DLD1 (cell line): ENCODE measurements at regions not wholly inside any gene's neighbourhood (a gene's known extent, or its start where the extent isn't known, plus 50 kb on each side); places are given as distances from the start of the nearest gene placed in this dataset.

Experiments
- in situ Hi-C: cut with HindIII; loops from 2 replicates; pipeline ENCODE4 v1.10.0; 2017; ENCODE audit warnings: low sequenced_read_pairs

DNA sequence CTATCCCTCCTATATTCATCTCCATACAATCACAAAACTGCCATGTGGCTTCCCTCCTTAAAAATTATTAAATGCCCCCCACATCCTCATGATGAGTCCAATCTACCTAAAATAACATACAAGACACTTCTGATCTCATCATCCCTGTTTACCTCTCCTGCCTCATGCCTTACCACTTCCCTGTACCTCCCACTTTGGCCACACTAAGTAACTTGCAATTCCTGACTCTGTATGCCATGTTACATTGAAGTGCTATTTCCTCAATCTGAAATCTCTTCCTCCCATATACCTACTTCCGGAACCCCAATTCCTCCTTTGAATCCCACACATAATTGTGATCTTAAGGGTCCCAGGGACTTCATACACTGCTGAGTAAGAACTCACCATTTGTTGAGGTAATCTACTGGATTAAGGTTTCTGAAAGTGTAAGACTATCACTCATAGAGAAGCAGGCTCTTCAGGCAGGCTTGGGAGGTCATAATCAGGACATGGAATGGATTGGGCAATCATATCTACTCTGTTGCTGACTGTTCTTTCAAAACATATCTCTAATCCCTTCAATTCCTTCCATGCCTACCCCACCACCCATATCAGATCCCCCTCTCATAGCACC lies 117.6 kb upstream of the PLEKHG7 start:
- in situ Hi-C loops, result no loop called here

DNA sequence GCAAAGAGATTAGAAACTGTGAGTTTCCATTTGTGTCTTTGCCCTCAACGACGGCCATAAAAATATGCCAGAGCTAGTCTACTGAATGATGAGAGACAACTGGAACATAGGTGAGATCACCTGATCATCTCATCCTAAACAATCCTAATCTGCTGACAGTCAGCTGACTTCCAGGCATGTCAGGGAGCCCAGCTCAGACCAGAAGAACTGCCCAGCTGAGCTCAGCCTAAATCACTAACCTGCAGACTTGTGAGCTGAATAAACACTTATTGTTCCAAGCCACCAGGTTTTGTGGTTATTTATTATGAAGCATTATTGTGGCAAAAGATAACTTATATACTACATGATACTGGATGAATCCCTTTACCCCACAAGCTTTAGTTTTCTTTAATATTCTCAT lies 118.9 kb upstream of the PLEKHG7 start:
- in situ Hi-C loops, result no loop called here

DNA sequence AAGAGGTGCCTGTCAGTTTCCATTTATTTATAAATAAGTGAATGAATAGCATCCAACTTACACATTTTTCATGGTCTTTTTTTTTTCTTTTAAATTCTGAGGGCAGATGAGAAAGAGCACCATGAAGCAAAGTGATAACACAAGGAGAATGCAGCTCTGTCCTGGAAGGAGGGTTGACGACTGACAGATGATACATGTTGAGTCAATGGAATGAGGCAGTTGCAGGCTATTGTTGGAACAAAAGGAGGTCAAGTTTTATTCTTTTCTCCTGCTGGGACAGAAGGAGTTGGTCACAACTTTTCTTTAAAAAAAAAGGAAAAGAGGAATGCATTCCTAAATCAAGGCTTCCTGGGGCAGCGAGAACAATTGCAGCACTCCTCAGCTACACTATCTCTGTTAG lies 119.9 kb upstream of the PLEKHG7 start:
- in situ Hi-C loops, result no loop called here

DNA sequence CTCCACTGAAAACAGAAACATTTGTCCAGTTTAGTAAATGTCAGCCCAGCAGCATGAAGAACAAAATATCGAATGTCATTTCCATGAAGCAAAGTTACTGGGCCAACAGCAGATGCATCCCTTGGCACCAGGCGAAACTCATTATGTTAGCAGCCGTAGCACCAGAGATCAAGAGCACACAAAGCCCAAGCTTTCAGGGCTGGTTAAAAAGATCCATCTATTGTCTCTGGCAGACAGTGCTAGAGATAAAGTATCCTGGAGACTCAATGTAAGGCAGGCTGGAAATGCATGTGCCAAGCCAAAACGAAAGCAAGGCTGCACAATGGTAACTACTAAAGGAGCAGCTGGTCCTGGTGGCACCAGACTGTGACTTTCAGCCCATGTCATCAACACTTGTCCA lies 120.3 kb upstream of the PLEKHG7 start:
- in situ Hi-C loops, result no loop called here

DNA sequence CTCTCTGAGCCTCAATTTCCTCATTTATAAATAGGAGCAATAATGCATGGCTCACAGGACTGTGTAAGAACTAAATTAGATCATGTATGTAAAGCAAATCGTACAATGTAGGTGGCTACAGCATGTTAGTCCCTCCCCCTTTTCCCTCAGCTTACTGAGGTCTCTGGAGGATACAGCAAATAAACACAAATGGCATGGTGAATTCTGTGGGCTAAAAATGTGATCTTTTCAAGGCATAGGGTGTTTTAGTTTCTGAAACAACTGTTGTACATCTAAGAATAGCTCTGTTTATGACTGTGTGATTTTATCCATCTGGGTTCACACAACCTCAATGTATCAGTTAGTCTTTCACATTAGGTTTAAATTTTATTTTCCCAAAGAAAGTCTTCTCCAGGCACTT lies 121.2 kb upstream of the PLEKHG7 start:
- in situ Hi-C loops, result no loop called here

DNA sequence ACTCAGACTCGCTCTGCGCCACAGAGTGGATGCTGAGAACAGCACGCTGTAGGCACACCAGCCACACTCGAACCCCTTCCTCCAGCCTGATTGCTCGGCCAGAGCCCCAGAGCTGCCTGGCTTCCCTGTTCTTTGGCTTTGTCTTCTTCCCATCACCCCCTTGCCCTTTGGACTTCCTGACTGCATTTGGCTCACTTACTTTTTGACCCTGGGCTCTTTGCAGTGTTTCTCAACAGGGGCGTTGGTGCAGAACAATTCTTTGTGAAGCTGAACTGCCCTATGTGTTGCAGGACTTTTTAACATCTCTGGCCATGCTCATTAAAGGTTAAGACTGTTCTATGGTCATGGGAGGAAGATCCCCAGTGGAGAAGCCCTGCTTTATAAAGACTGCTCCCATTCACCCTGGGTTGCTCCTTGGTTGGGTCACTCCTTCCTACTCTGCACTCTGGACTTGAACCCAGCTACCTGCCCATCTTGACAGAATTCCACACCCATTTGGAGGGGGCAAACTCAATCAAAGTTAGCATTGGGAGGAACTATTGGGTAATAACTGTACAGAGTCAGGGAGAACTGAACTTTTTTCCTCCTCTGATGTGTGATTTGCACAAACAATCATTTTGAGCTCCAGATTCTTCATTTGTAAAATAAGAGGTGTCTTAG lies 127.7 kb upstream of the PLEKHG7 start:
- in situ Hi-C loops, result no loop called here

DNA sequence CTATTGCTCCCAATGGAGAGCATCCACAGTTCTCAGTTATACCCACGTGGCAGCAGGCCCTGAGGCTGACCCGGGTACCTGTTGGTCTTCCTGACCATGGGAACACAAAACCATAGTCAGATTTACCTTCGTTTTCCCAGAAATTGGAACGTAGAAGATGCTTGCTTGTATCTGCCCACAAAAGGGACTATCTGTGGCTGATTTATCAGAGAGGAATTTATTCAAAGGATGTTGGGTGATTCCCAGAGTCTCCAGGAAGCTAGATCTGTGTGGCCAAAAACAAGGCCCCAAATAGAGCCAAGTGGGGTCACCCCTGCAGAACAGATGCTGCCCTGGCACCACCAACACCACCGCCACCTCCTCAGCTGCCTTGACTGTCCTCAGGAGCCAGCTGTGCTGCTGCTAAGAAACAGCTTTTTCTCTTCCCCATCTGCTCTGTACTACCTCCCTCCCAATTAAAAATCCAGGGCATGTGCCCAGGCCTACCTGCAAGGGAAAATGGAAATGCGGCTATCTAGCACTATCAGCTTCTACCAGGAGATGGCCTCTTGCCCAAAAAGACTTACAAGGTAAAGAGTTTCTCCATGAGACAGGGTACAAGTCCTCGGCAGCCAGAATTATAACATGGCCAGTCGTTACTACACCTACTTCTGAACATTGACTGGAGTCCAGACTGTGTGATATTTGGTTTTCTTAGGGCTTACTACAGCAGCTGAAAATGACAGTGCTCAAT lies 128.6 kb upstream of the PLEKHG7 start:
- in situ Hi-C loops, result no loop called here

DNA sequence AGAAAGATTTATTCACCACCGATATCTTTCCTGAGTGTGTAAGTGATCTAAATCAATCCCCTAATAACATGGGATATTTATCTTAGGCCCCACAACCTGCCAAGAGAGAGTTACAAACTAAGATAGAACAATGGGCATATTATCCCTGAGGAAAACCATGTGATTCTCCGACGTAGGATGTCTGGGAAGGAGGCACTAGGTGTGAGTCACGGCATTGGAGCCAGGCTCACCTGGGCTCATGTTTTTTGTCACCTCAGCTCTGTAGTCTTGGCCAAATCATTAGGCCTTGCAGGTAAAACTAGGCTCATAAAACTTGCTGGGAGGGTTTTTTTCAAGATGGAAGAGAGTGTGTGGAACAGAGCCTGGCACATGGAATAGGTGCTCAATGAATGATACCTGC lies 129.7 kb upstream of the PLEKHG7 start:
- in situ Hi-C loops, result no loop called here

DNA sequence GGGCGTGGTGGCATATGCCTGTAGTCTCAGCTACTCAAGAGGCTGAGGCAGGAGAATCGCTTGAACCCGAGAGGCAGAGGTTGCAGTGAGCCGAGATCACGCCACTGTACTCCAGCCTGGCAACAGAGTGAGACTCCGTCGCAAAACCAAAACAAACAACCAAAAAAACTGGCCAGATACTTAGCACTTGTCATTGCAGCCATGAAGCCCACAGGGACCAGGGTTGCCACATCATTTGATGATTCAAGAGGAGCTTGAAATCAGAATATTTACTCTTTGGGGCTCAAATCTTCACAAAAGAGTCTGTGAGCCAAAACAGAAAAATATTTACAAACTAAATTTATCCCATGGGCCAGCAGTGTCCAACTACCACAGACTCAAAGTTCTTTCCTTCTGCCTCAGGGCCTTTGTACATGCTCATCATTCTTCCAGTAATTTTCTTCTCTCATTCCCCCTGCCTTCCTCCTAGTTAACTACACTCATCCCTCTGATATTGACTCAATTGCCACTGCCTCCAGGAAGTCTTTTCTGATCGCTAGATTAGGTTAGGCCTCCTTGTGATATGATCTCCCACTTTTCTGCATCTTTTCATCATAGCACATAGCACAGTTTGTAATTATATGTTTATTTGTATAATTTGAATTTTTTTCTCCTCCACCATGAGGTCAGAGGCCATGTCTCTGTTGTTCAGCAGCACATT lies 130.8 kb upstream of the PLEKHG7 start:
- in situ Hi-C loops, result no loop called here

DNA sequence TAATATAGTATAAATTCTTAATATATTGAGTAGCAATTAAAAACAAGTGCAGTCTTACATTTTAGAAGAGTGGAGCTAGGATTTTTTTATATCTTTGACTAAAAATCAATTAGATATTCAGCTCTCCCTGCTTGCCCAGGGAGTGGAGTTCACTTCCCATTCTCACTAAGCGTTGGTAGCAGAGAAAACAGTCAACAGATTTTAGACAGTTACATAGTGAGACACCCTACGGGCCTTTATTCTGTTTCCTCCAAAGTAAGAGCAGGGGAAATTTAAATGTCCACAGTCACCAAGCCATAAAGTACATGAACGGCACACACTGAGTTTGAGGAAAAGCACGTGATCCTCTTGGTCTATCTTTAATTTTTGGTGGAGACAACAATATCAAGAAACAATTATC lies 131.6 kb upstream of the PLEKHG7 start:
- in situ Hi-C loops, result no loop called here

DNA sequence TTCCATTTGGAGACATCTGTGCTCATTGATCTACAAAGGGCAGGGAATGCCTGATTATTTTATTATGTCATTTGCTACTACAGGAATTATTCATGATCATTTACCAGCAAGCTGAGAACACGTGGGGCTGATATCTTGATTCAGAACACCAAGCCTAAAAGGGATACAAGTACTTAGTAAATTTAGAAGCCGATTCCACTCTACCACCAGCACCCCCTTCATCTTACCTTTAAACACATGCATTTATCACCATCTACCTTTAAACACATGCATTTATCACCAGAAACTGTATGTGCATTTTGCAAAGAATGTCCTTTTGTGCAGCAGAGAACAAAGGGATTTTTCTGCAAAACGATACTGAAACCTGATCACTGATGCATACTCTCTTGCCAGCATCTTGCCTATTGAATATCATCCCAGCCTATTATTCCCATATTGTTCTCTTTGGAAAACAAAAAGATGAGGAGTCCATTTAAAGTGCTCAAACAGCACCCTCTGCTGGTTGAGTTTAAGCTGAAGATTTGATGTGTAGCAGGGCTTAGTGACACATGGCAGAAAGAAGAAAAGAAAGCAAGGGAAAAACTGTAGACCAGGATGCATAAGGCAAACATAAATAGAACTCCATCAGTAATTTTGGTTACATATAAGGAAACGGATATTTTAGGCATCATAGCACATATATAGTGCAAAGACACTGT lies 132.6 kb upstream of the PLEKHG7 start:
- in situ Hi-C loops, result no loop called here

DNA sequence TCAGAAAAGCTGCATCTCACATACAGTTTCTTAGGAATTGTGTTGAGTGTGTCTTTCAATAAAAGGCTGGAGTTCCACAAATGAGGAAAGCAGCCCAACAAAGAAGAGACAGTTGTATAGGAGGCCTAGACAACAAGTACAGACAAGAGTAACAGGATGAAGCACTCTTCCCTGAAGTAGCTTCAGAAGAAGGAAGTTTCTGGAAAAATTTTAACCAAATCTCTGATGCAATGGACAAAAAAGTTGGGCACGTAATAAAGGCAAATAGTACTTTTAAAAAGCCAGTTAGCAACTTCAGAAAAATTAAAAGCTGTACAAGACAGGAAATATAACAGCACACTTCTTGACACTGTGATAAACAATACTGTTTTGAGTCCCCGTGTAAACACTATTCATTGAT lies 134.1 kb upstream of the PLEKHG7 start:
- in situ Hi-C loops, result no loop called here

DNA sequence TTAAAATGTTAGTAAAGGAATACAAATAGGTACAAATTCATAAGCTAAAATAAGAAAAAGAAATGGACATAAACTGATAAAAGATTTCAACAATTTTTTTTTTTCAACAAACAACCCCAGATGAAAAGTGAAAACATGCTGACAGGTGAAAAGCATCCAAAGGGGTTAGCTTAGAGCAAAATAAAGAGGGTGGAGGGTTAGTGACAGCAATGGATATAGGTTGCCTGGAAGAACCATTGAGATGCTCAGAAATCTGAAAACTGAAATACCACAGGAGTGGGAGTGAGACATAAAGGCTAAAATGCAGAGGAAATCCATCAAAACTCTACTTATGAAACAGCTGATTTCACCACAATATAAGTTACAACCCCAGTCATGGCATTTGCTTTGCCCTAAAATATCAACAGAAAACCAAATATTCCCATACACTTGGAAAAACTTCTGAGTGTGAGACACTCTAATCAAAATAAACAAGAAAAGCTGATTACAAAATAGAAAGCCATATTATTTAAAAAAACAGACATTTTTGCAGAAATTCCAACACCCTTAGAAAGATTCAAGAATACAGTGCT lies 136.3 kb upstream of the PLEKHG7 start:
- in situ Hi-C loops, result no loop called here

DNA sequence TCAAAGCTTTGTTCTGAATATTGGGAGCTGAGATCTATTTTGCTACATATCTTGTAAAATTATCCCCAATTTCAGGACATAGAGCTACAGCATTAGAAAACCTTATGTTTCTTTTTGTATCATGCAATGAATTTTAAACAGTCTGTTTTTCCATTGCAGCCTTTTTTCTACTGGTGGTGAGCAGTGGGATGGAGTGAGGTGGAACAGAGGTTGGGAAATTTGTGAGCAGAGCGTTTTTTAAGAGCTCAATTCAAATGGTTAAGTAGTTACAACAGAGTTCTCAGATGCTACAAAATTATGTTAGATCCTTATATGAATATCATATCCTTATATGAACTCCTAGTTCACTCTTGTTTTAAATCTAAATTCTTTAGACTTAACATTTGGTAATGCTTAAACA lies 139.0 kb upstream of the PLEKHG7 start:
- in situ Hi-C loops, result no loop called here

DNA sequence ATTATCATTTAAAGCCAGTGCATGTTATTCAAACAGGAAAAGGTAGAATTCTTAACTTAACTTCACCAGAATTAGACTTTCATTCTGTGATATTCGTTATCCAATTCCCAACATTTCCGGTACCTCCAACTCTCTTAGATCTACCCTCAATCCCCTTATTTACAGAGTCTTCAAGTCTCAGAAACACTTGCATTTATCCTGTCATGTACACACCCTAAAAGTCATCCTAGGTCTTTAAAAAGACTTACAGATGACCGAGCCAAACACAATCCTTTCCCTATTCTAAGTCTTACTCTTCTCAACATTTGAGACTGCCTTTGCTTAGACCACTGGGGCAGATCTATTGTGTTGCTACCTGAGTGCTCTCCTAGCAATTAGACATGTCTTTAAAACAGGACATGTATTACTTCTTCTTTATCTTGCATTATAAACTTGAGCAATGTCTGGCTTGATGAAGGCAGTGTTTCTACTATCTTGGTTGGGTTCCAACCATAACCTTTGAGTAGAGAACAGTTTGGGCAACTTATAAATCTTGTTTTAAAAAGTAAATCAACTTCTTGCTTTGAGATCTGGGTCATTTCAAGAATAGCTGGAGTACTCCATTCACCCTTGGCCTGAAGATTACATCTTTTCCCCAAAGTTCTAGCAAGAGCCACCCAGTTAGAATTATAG lies 140.6 kb upstream of the PLEKHG7 start:
- in situ Hi-C loops, result no loop called here

DNA sequence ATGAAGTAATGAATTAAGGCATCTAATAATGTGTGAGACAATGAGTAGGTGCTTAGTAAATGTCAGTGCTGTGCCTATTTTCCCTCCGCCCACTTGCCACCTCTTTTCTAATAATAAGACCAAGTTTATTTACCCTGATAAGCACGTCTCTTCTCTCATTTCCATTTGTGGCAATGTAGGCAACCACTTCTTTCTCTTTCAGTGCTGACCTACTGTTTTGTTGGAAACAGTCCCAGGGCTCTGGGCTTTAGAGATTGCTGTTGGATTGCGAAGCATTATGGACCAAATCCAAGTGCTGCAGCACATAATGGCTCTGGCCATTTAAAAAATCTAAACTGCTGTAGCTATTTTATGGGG lies 141.3 kb upstream of the PLEKHG7 start:
- in situ Hi-C loops, result no loop called here

DNA sequence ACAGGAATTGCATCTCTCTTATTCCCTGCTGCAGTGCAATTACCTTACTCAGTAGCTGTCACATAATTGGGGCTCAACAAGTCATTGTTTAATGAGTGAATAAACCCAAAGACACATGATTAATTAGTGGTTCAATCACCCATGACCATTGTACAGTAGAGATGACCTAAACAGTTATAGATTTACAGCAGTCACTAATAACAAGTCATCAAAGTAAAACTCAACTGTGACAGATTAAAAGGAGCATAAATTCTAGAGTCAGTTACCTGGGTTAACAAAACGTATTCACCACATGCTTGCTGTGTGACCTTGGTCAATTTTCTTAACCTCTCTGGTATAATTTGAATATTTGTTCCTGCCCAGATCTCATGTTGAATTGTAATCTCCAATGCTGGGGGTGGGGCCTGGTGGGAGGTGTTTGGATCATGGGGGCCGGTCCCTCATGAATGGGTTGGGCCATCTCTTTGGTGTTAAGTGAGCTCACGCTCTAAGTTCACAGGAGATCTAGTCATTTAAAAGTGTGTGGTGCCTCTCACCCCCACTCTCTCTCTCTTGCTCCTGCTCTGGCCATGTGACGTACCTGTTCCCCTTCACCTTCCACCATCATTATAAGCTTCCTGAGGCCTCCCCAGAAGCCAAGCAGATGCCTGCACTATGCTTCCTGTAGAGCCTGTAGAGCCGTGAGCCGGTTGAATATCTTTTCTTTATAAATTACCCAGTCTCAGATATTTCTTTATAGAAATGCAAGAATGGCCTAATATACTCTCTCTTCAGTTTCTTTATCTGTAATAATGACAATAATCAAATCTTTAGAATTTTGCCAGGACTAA lies 141.9 kb upstream of the PLEKHG7 start:
- in situ Hi-C loops, result no loop called here

DNA sequence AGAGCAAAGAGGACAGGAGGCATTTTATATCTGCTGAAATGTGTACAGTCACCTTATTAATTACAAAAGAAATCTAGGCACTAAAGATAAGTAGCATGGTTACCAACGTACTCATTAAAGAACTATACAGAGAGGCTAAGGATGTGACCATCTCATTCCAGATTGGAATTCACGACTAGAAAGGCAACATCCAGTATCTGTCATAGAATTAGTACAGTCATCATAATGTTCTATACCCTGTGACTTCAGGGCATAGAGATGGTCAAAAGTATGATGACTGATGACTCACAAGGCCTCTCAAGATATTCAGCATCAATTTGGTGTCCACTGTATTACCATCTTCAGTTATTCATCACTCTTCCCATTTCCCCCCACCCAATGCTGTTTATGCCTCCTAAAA lies 144.0 kb upstream of the PLEKHG7 start:
- in situ Hi-C loops, result no loop called here

DNA sequence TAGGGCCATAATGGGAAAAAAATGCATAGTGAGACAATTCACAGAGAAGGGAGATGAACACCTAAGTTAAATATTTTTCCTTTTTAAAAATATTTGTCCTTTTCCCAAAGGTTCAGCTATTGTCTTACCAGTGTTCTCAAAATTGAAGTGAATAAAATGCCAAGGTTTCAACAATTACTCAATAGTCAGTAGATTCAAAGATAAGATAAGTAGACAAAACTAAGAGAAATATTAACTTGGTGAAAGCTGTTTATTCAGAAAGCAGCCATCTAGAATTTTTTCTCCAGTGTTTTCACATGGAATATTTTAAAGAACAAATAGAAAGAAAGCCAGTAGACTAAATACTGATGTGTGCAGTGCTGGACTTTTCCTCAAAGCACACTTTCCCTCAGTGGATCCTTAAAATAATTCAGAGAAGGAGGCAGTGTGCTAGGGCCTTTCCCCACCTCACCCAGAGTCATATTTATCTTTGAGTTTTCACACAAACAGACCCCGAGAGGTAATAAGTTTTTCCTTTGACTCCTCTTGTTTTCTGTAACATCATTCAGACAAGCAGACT lies 144.5 kb upstream of the PLEKHG7 start:
- in situ Hi-C loops, result no loop called here
